ENCODE measurements at regions not wholly inside any gene's neighbourhood (a gene's known extent, or its start where the extent isn't known, plus 50 kb on each side); places are given as distances from the start of the nearest gene placed in this dataset.

- no peaks in the 10 kb centered on the region for H3K36me3 ChIP-seq (replicated peaks in 1 of 2)
- 81 to 91% (median 84%) methylated on average over 3 of the region's 3 CpGs for WGBS, 4 donors
- H3K27ac ChIP-seq: no peak overlapping the region
- DNase-seq: peak in 1 of 7 donors; percentile 1
- H3K9me3 ChIP-seq (replicated peaks in 1 of 3): no peaks in the 10 kb centered on the region
- no peaks in the 10 kb centered on the region for H3K27me3 ChIP-seq
- intact Hi-C loops (cut with DNase I): no loop called here
- TF ChIP-seq CTCF (IDR thresholded peaks at IDR 0.05) (no peak), POLR2A (IDR thresholded peaks at IDR 0.05) (no peak)
- no peak overlapping the region for H3K4me3 ChIP-seq
- H3K4me1 ChIP-seq (replicated peaks in 1 of 2): peaks cover 0 to 4% of the 10 kb centered on the region in 2 donors
Measured at GRCh38 chr12:4157122-4157521, 116.4 kb upstream of the CCND2 start.

GRCh38 chr12:4156317-4156716 is 117.2 kb upstream of the CCND2 start:
- intact Hi-C loops (cut with DNase I): no loop called here

GRCh38 chr12:4154672-4155225 is 118.8 kb upstream of the CCND2 start:
- TF ChIP-seq POLR2A (IDR thresholded peaks at IDR 0.05): no peak
- TF ChIP-seq CTCF (IDR thresholded peaks at IDR 0.05): no peak
- Histone ChIP-seq H3K9me3 (replicated peaks in 1 of 3) (no peaks in the 10 kb centered on the region), H3K27ac (no peak overlapping the region), H3K4me3 (no peak overlapping the region), H3K36me3 (replicated peaks in 1 of 2) (no peaks in the 10 kb centered on the region), H3K27me3 (no peaks in the 10 kb centered on the region), H3K4me1 (replicated peaks in 1 of 2) (peaks cover 0 to 1% of the 10 kb centered on the region in 2 donors)
- WGBS, 4 donors: 83 to 92% (median 88%) methylated on average over 7 of the region's 7 CpGs
- intact Hi-C loops (cut with DNase I): no loop called here
- no peak for DNase-seq

More at GRCh38 chr12:4156317-4156716, 117.2 kb upstream of the CCND2 start:
- Histone ChIP-seq H3K27ac (no peak overlapping the region), H3K4me1 (replicated peaks in 1 of 2) (peaks cover 0 to 4% of the 10 kb centered on the region in 2 donors), H3K9me3 (replicated peaks in 1 of 3) (no peaks in the 10 kb centered on the region), H3K4me3 (no peak overlapping the region), H3K36me3 (replicated peaks in 1 of 2) (no peaks in the 10 kb centered on the region), H3K27me3 (no peaks in the 10 kb centered on the region)
- 90 to 95% (median 93%) methylated on average over 2 of the region's 2 CpGs for WGBS, 4 donors
- TF ChIP-seq POLR2A (IDR thresholded peaks at IDR 0.05): no peak
- no peak for DNase-seq

- Histone ChIP-seq H3K4me3 (no peak overlapping the region), H3K27ac (no peak overlapping the region), H3K27me3 (no peaks in the 10 kb centered on the region), H3K4me1 (replicated peaks in 1 of 2) (no peaks in the 10 kb centered on the region), H3K9me3 (replicated peaks in 1 of 3) (no peaks in the 10 kb centered on the region), H3K36me3 (replicated peaks in 1 of 2) (no peaks in the 10 kb centered on the region)
- intact Hi-C loops (cut with DNase I): no loop called here
- no peak for DNase-seq
- WGBS, 4 donors: 66 to 77% (median 71%) methylated on average over 3 of the region's 3 CpGs
- TF ChIP-seq POLR2A (IDR thresholded peaks at IDR 0.05) (no peak), CTCF (IDR thresholded peaks at IDR 0.05) (no peak)
Measured at GRCh38 chr12:4153343-4153892, 120.1 kb upstream of the CCND2 start.
